SK-N-SH (cell line): ENCODE measurements at regions not wholly inside any gene's neighbourhood (a gene's known extent, or its start where the extent isn't known, plus 50 kb on each side); places are given as distances from the start of the nearest gene placed in this dataset.

Experiments
- CTCF ChIA-PET: fragments of 300-600, 350-600 bp; formaldehyde crosslinking; extraction: SDS; loops from one replicate; lab custom pipeline; 2021; lab: Yijun Ruan, JAX
- POLR2A ChIA-PET: fragments of 350-600 bp; sonication (Branson Sonifier 250); formaldehyde crosslinking; extraction: SDS; loops from one replicate; lab custom pipeline; 2020; ENCODE audit warnings: antibody characterized with exemption, inconsistent platforms; lab: Yijun Ruan, JAX
- DNase-seq: peaks from one replicate; pipeline ENCODE4 v3.0.0; 2012
- H2AFZ ChIP-seq: fragments of 200-600 bp; sonication (generic); 2 replicates; pipeline ENCODE4 v1.8.1; 2016; ENCODE audit warnings: antibody characterized with exemption, mild to moderate bottlenecking, low read depth
- H3F3A ChIP-seq: fragments of 200-600 bp; sonication (generic); replicated peaks from 2 replicates; pipeline ENCODE3; 2016; ENCODE audit warnings: antibody characterized with exemption, mild to moderate bottlenecking; ENCODE audit not compliant: insufficient read depth
- H3K27ac ChIP-seq, 2 experiments: fragments of 200-500 bp in 1 of 2; fragments of 200-600 bp in 1 of 2; sonication (Bioruptor generic) in 1 of 2; sonication (generic), shearing (Covaris generic) in 1 of 2; 2 replicates each; pipeline versions ENCODE4 v1.5.1 to v1.6.1; 2014 to 2016; ENCODE audit warnings: low read depth in 2 of 2, inconsistent platforms in 1 of 2, low read length in 1 of 2, mild to moderate bottlenecking in 1 of 2, mixed read lengths in 1 of 2
- H3K27me3 ChIP-seq: fragments of 200-600 bp; sonication (generic), shearing (Covaris generic); 2 replicates; pipeline ENCODE4 v1.6.1; 2016; ENCODE audit warnings: mixed run types; ENCODE audit not compliant: insufficient read depth
- H3K36me3 ChIP-seq, 2 experiments: fragments of 200-500 bp in 1 of 2; fragments of 200-600 bp in 1 of 2; sonication (Bioruptor generic) in 1 of 2; sonication (generic) in 1 of 2; replicated peaks in 1 of 2; 2 replicates each; pipeline versions ENCODE3 to v1.5.1; 2014 to 2016; ENCODE audit warnings: low read length in 1 of 2, mild to moderate bottlenecking in 1 of 2; ENCODE audit not compliant: insufficient read depth in 2 of 2, control insufficient read depth in 1 of 2
- H3K4me1 ChIP-seq, 2 experiments: fragments of 200-500 bp in 1 of 2; fragments of 200-600 bp in 1 of 2; sonication (Bioruptor generic) in 1 of 2; sonication (generic), shearing (Covaris generic) in 1 of 2; 2 replicates each; pipeline versions ENCODE4 v1.5.1 to v1.6.1; 2014 to 2016; ENCODE audit warnings: low read depth in 1 of 2, low read length in 1 of 2, mixed run types in 1 of 2; ENCODE audit not compliant: insufficient read depth in 2 of 2, control insufficient read depth in 1 of 2
- H3K4me2 ChIP-seq: fragments of 200-600 bp; sonication (generic), shearing (Covaris generic); 2 replicates; pipeline ENCODE4 v1.6.1; 2017; ENCODE audit warnings: mixed run types
- H3K4me3 ChIP-seq, 2 experiments: fragments of 200-500 bp in 1 of 2; fragments of 200-600 bp in 1 of 2; sonication (Bioruptor generic) in 1 of 2; sonication (generic), shearing (Covaris generic) in 1 of 2; 2 replicates each; pipeline versions ENCODE4 v1.5.1 to v1.8.1; 2014 to 2016; ENCODE audit warnings: low read depth in 2 of 2, inconsistent platforms in 1 of 2, low read length in 1 of 2, mild to moderate bottlenecking in 1 of 2, mixed read lengths in 1 of 2, moderate library complexity in 1 of 2
- H3K79me2 ChIP-seq: fragments of 200-600 bp; sonication (generic); 2 replicates; pipeline ENCODE4 v1.8.1; 2017; ENCODE audit warnings: mild to moderate bottlenecking; ENCODE audit not compliant: insufficient read depth
- H3K9ac ChIP-seq: fragments of 200-600 bp; sonication (generic); 2 replicates; pipeline ENCODE4 v1.6.1; 2017; ENCODE audit warnings: mixed run types
- H3K9me2 ChIP-seq: fragments of 200-600 bp; sonication (generic); 2 replicates; pipeline ENCODE4 v1.6.1; 2017; ENCODE audit warnings: mixed run types
- H3K9me3 ChIP-seq: fragments of 200-600 bp; sonication (generic); 2 replicates; pipeline ENCODE4 v1.6.1; 2017; ENCODE audit warnings: mixed run types, mild to moderate bottlenecking, moderate library complexity
- H4K20me1 ChIP-seq: fragments of 200-600 bp; sonication (generic); 2 replicates; pipeline ENCODE4 v1.6.1; 2017; ENCODE audit warnings: mild to moderate bottlenecking, mixed run types; ENCODE audit not compliant: insufficient read depth
- CTCF ChIP-seq: fragments of 200-600 bp; sonication (generic); IDR thresholded peaks from 2 replicates; pipeline ENCODE4 v1.6.1; 2017; ENCODE audit warnings: antibody characterized with exemption, mild to moderate bottlenecking, moderate library complexity
- EP300 ChIP-seq, 2 experiments: IDR thresholded peaks; 2 replicates each; pipeline versions ENCODE4 v1.4.0 to v1.6.1; 2012; ENCODE audit warnings: borderline replicate concordance in 1 of 2, low read depth in 1 of 2, low read length in 1 of 2
- FOSL2 ChIP-seq: IDR thresholded peaks from 2 replicates; pipeline ENCODE4 v1.4.0; 2012; ENCODE audit warnings: low read depth, mild to moderate bottlenecking, moderate library complexity, borderline replicate concordance
- FOXM1 ChIP-seq: IDR thresholded peaks from 2 replicates; pipeline ENCODE4 v1.4.0; 2012; ENCODE audit warnings: low read depth, mild to moderate bottlenecking
- IRF3 ChIP-seq: fragments of 150-350 bp; IDR thresholded peaks from 2 replicates; pipeline ENCODE4 v1.6.1; 2016; ENCODE audit warnings: mild to moderate bottlenecking, low read depth, low read length
- MAX ChIP-seq: IDR thresholded peaks from 2 replicates; pipeline ENCODE4 v1.4.0; 2012; ENCODE audit warnings: low read depth
- NRF1 ChIP-seq: IDR thresholded peaks from 2 replicates; pipeline ENCODE4 v1.6.1; 2012; ENCODE audit warnings: low read depth, mild to moderate bottlenecking, low read length
- PBX3 ChIP-seq: IDR thresholded peaks from 2 replicates; pipeline ENCODE4; 2012
- POLR2AphosphoS5 ChIP-seq: IDR thresholded peaks from 2 replicates; pipeline ENCODE4 v1.6.1; 2012; ENCODE audit warnings: low read depth, low read length
- RAD21 ChIP-seq: IDR thresholded peaks from 2 replicates; pipeline ENCODE4 v1.6.1; 2012; ENCODE audit warnings: mild to moderate bottlenecking, low read length
- RXRA ChIP-seq: IDR thresholded peaks from 2 replicates; pipeline ENCODE4 v1.4.0; 2012; ENCODE audit warnings: low read depth, mild to moderate bottlenecking, borderline replicate concordance
- SMC3 ChIP-seq: IDR thresholded peaks from 2 replicates; pipeline ENCODE4 v1.6.1; 2012; ENCODE audit warnings: low read depth, low read length, improper control_type of control experiment
- USF1 ChIP-seq: IDR thresholded peaks from 2 replicates; pipeline ENCODE4 v1.4.0; 2012; ENCODE audit warnings: low read depth, borderline replicate concordance
- USF2 ChIP-seq: fragments of 150-350 bp; IDR thresholded peaks from 2 replicates; pipeline ENCODE4 v1.6.1; 2017; ENCODE audit warnings: antibody characterized with exemption, low read length, low read depth, borderline replicate concordance
- ZBTB33 ChIP-seq: IDR thresholded peaks from 2 replicates; pipeline ENCODE4 v1.4.0; 2012; ENCODE audit warnings: low read depth, borderline replicate concordance
- WGBS: methylation state at CpG from one replicate; pipeline ENCODE4 v1.1.6; 2017; ENCODE audit warnings: low lambda C conversion rate; 5-methylcytosine and 5-hydroxymethylcytosine counted together

- ChIA-PET CTCF (no interaction called here), POLR2A (no interaction called here)
- Histone ChIP-seq H3K27me3 (no peaks in the 10 kb centered on the region), H3K4me3 (no peak overlapping the region), H3K79me2 (no peaks in the 10 kb centered on the region), H2AFZ (no peak overlapping the region), H3K4me2 (no peak overlapping the region), H3F3A (no peaks in the 10 kb centered on the region), H3K9ac (no peak overlapping the region), H3K4me1 (no peaks in the 10 kb centered on the region), H3K27ac (no peak overlapping the region), H4K20me1 (no peaks in the 10 kb centered on the region), H3K36me3 (no peaks in the 10 kb centered on the region), H3K9me3 (no peaks in the 10 kb centered on the region), H3K9me2 (no peaks in the 10 kb centered on the region)
- 17% methylated on average over 2 of the region's 2 CpGs for WGBS
- no peak for DNase-seq
- TF ChIP-seq RAD21: no peak
- no peak for TF ChIP-seq PBX3
- no peak for TF ChIP-seq NRF1
- no peak for TF ChIP-seq MAX
- no peak for TF ChIP-seq USF1
- TF ChIP-seq SMC3: no peak
- TF ChIP-seq ZBTB33: no peak
- no peak for TF ChIP-seq CTCF
- no peak for TF ChIP-seq EP300 (IDR thresholded peaks at IDR 0.05; ENCODE audit: borderline replicate concordance in 1 of 2, low read depth in 1 of 2, low read length in 1 of 2)
- no peak for TF ChIP-seq FOXM1
- no peak for TF ChIP-seq RXRA
- TF ChIP-seq FOSL2: no peak
These were observed 813.3 kb downstream of the SLC4A3 start for GRCh38 chr2:220440731-220441130.

GRCh38 chr2:220441404-220441803, 814.0 kb downstream of the SLC4A3 start:
- no peak overlapping the region for H3K27ac ChIP-seq
- no peak overlapping the region for H3K4me3 ChIP-seq
- no peaks in the 10 kb centered on the region for H3K79me2 ChIP-seq
- no peak overlapping the region for H3K4me2 ChIP-seq
- no peaks in the 10 kb centered on the region for H3K9me2 ChIP-seq
- POLR2A ChIA-PET: no interaction called here
- H2AFZ ChIP-seq: no peak overlapping the region
- H3F3A ChIP-seq: no peaks in the 10 kb centered on the region
- H3K9me3 ChIP-seq: no peaks in the 10 kb centered on the region
- H3K27me3 ChIP-seq: no peaks in the 10 kb centered on the region
- DNase-seq: no peak
- no peaks in the 10 kb centered on the region for H3K36me3 ChIP-seq
- H3K9ac ChIP-seq: no peak overlapping the region
- no peaks in the 10 kb centered on the region for H4K20me1 ChIP-seq
- WGBS: 23% methylated on average over 3 of the region's 3 CpGs
- CTCF ChIA-PET: no interaction called here
- H3K4me1 ChIP-seq: no peaks in the 10 kb centered on the region
- TF ChIP-seq USF1 (no peak), USF2 (no peak), IRF3 (no peak), SMC3 (no peak), RXRA (no peak), FOXM1 (no peak), POLR2AphosphoS5 (no peak), ZBTB33 (no peak)
